ENCODE measurements at regions not wholly inside any gene's neighbourhood (a gene's known extent, or its start where the extent isn't known, plus 50 kb on each side); places are given as distances from the start of the nearest gene placed in this dataset.

DNA sequence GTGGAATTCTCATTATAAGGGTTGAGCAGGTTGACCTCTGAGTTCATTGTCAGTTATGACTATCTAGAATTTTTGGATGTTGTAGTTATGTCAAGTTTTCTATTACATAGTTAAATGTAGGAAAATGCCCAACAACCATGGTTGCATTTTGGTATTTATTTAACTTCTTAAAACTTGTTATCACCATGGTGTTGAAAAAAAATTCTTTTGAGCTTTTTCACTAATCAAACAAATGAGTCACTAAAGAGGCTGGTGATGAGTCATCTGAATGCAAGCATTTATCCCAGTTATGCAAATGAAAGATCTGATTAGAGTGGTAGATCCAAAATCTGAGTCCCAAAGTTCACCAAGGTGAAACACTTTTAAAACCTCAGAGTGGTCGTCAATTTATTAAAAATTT lies 624.7 kb upstream of the IGFBP3 start:
- intact Hi-C loops (cut with DNase I, micrococcal nuclease): no loop called here
- DNase-seq (no peak), ATAC-seq (ENCODE audit: poor library complexity) (no peak)
- Histone ChIP-seq H3K27me3 (ENCODE audit: control insufficient read depth in 1 of 2, insufficient read depth in 2 of 2, low read length in 2 of 2) (no peaks in the 10 kb centered on the region), H3K27ac (ENCODE audit: low read depth in 1 of 2, low read length in 2 of 2) (no peak overlapping the region), H3K36me3 (ENCODE audit: insufficient read depth, low read length) (no peaks in the 10 kb centered on the region), H3K4me3 (ENCODE audit: low read length) (no peak overlapping the region), H3K9me3 (ENCODE audit: control insufficient read depth in 1 of 2, insufficient read depth in 1 of 2, low read length in 2 of 2) (no peaks in the 10 kb centered on the region), H3K4me1 (ENCODE audit: insufficient read depth, low read length) (no peaks in the 10 kb centered on the region)
- no peaks in the 10 kb centered on the region for H3K27me3 Mint-ChIP-seq
- TF ChIP-seq, protein P1, sequence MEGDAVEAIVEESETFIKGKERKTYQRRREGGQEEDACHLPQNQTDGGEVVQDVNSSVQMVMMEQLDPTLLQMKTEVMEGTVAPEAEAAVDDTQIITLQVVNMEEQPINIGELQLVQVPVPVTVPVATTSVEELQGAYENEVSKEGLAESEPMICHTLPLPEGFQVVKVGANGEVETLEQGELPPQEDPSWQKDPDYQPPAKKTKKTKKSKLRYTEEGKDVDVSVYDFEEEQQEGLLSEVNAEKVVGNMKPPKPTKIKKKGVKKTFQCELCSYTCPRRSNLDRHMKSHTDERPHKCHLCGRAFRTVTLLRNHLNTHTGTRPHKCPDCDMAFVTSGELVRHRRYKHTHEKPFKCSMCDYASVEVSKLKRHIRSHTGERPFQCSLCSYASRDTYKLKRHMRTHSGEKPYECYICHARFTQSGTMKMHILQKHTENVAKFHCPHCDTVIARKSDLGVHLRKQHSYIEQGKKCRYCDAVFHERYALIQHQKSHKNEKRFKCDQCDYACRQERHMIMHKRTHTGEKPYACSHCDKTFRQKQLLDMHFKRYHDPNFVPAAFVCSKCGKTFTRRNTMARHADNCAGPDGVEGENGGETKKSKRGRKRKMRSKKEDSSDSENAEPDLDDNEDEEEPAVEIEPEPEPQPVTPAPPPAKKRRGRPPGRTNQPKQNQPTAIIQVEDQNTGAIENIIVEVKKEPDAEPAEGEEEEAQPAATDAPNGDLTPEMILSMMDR (IDR thresholded peaks at IDR 0.05): no peak
- no peak overlapping the region for H3K27ac Mint-ChIP-seq
- ChIA-PET CTCF (no interaction called here), POLR2A (no interaction called here)
- H3K4me1 Mint-ChIP-seq (ENCODE audit: low read depth): no peaks in the 10 kb centered on the region
- H3K4me3 Mint-ChIP-seq: no peak overlapping the region
- H3K36me3 Mint-ChIP-seq (ENCODE audit: low read depth): no peaks in the 10 kb centered on the region
- peaks cover 3% of the 10 kb centered on the region for H3K9me3 Mint-ChIP-seq

DNA sequence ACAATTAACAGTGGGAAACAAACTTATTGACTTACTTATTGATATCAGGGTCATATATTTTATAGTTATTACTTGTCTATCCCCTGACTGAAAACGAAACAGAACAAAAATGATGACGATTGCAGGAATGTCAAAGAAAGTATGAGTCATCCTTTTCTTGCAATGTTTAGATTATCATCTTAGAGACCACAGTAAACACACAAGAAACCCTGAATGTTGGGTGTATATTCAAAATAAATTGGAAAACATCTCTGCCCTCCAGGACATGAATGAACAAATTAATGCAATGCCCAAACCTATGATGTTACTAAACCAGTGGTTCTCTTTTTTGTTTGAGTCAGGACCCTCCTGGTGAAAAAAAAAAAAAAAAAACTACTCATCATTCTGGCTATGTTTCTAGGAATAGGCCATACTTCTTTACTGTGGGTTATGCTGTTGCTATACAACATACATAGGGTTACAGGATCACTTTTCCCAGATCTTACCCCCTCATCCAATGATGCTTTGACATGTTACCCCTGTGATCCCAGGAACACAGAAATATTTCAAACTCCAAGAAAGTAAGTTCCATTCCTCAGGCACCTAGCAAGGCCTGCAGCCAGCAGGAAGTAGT lies 623.4 kb upstream of the IGFBP3 start:
- Histone ChIP-seq H3K9me3 (ENCODE audit: control insufficient read depth in 1 of 2, insufficient read depth in 1 of 2, low read length in 2 of 2) (no peaks in the 10 kb centered on the region), H3K27ac (ENCODE audit: low read depth in 1 of 2, low read length in 2 of 2) (no peak overlapping the region), H3K4me1 (ENCODE audit: insufficient read depth, low read length) (no peaks in the 10 kb centered on the region), H3K4me3 (ENCODE audit: low read length) (no peak overlapping the region), H3K27me3 (ENCODE audit: control insufficient read depth in 1 of 2, insufficient read depth in 2 of 2, low read length in 2 of 2) (no peaks in the 10 kb centered on the region), H3K36me3 (ENCODE audit: insufficient read depth, low read length) (no peaks in the 10 kb centered on the region)
- POLR2A ChIA-PET: no interaction called here
- H3K27ac Mint-ChIP-seq: no peak overlapping the region
- H3K4me3 Mint-ChIP-seq: no peak overlapping the region
- intact Hi-C loops (cut with DNase I, micrococcal nuclease): no loop called here
- TF ChIP-seq, protein P1 (IDR thresholded peaks at IDR 0.05): no peak
- no peaks in the 10 kb centered on the region for H3K4me1 Mint-ChIP-seq (ENCODE audit: low read depth)
- peaks cover 5% of the 10 kb centered on the region for H3K9me3 Mint-ChIP-seq
- DNase-seq (no peak), ATAC-seq (ENCODE audit: poor library complexity) (no peak)
- no peaks in the 10 kb centered on the region for H3K27me3 Mint-ChIP-seq
- H3K36me3 Mint-ChIP-seq (ENCODE audit: low read depth): no peaks in the 10 kb centered on the region
- CTCF ChIA-PET: no interaction called here

DNA sequence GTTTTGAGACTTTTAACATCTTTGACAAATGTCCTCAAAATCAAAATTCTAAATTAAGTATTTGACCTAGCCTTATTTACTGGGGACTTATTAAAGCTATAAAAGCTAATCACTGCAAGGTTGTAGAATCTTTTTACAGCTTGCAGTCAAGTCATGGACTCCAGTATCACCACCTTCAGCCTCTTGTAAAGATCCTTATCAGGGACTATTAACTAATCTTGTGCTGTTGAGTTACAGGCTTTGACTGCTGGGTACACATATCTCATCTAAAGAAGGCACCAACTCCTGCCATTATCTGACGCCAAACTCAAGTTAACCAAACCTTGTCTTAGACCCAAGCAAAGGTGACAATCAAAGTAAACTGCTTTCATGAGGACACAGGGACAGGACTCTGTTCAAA lies 621.0 kb upstream of the IGFBP3 start:
- CTCF ChIA-PET: no interaction called here
- Mint-ChIP-seq H3K36me3 (ENCODE audit: low read depth) (no peaks in the 10 kb centered on the region), H3K27me3 (no peaks in the 10 kb centered on the region), H3K27ac (no peak overlapping the region), H3K4me3 (no peak overlapping the region), H3K4me1 (ENCODE audit: low read depth) (no peaks in the 10 kb centered on the region), H3K9me3 (peaks cover 9% of the 10 kb centered on the region)
- no peak for ATAC-seq (ENCODE audit: poor library complexity)
- H3K36me3 ChIP-seq (ENCODE audit: insufficient read depth, low read length): no peaks in the 10 kb centered on the region
- TF ChIP-seq, protein P1 (IDR thresholded peaks at IDR 0.05): no peak
- intact Hi-C loops (cut with DNase I, micrococcal nuclease): no loop called here
- no peaks in the 10 kb centered on the region for H3K27me3 ChIP-seq (ENCODE audit: control insufficient read depth in 1 of 2, insufficient read depth in 2 of 2, low read length in 2 of 2)
- H3K4me3 ChIP-seq (ENCODE audit: low read length): no peak overlapping the region
- no peaks in the 10 kb centered on the region for H3K9me3 ChIP-seq (ENCODE audit: control insufficient read depth in 1 of 2, insufficient read depth in 1 of 2, low read length in 2 of 2)
- no peak for DNase-seq
- H3K27ac ChIP-seq (ENCODE audit: low read depth in 1 of 2, low read length in 2 of 2): no peak overlapping the region
- H3K4me1 ChIP-seq (ENCODE audit: insufficient read depth, low read length): no peaks in the 10 kb centered on the region
- POLR2A ChIA-PET: no interaction called here

Measured in CD4-positive, alpha-beta T cell (primary cell).